Activated naive CD8-positive, alpha-beta T cell treated with anti-CD3 and anti-CD28 coated beads for 36 hours (primary cell): ENCODE measurements at regions not wholly inside any gene's neighbourhood (a gene's known extent, or its start where the extent isn't known, plus 50 kb on each side); places are given as distances from the start of the nearest gene placed in this dataset.

Source experiments
- DNase-seq: peaks from one replicate; pipeline ENCODE4 v3.0.0; 2021
- H3K27ac Mint-ChIP-seq: one replicate; pipeline ENCODE4 v1.8.0; 2022; ENCODE audit warnings: mild to moderate bottlenecking, moderate library complexity, mixed read lengths
- H3K27me3 Mint-ChIP-seq: one replicate; pipeline ENCODE4 v1.8.0; 2022; ENCODE audit warnings: mild to moderate bottlenecking, mixed read lengths
- H3K36me3 Mint-ChIP-seq: one replicate; pipeline ENCODE4 v1.8.0; 2021; ENCODE audit warnings: mild to moderate bottlenecking, mixed read lengths
- H3K4me1 Mint-ChIP-seq: one replicate; pipeline ENCODE4 v1.8.0; 2021; ENCODE audit warnings: mixed read lengths
- H3K4me3 Mint-ChIP-seq: one replicate; pipeline ENCODE4 v1.8.0; 2022; ENCODE audit warnings: mild to moderate bottlenecking, moderate library complexity, mixed read lengths
- H3K9me3 Mint-ChIP-seq: one replicate; pipeline ENCODE4 v1.8.0; 2022; ENCODE audit warnings: mixed read lengths

- no peak overlapping the region for H3K4me3 Mint-ChIP-seq
- H3K4me1 Mint-ChIP-seq = no peaks in the 10 kb centered on the region
- DNase-seq = no peak
- no peaks in the 10 kb centered on the region for H3K36me3 Mint-ChIP-seq
- H3K27me3 Mint-ChIP-seq = peaks cover 10% of the 10 kb centered on the region
- no peak overlapping the region for H3K27ac Mint-ChIP-seq
- peaks cover 10% of the 10 kb centered on the region for H3K9me3 Mint-ChIP-seq
These were observed 54.8 kb upstream of the FBXL17 start for GRCh38 chr5:108436696-108437095.

GRCh38 chr5:108433600-108433999 lies 51.7 kb upstream of the FBXL17 start:
- no peak overlapping the region for H3K27ac Mint-ChIP-seq
- no peak overlapping the region for H3K4me3 Mint-ChIP-seq
- peaks cover 3% of the 10 kb centered on the region for H3K9me3 Mint-ChIP-seq
- no peaks in the 10 kb centered on the region for H3K36me3 Mint-ChIP-seq
- H3K4me1 Mint-ChIP-seq = no peaks in the 10 kb centered on the region
- DNase-seq = no peak
- H3K27me3 Mint-ChIP-seq = peaks cover 11% of the 10 kb centered on the region

GRCh38 chr5:108432024-108432423 lies 50.1 kb upstream of the FBXL17 start:
- H3K4me3 Mint-ChIP-seq = no peak overlapping the region
- H3K36me3 Mint-ChIP-seq = no peaks in the 10 kb centered on the region
- no peaks in the 10 kb centered on the region for H3K9me3 Mint-ChIP-seq
- H3K4me1 Mint-ChIP-seq = no peaks in the 10 kb centered on the region
- peaks cover 22% of the 10 kb centered on the region for H3K27me3 Mint-ChIP-seq
- DNase-seq = no peak
- no peak overlapping the region for H3K27ac Mint-ChIP-seq
